HG03196 (cell line): ENCODE measurements at regions not wholly inside any gene's neighbourhood (a gene's known extent, or its start where the extent isn't known, plus 50 kb on each side); places are given as distances from the start of the nearest gene placed in this dataset.

Experiments
- ATAC-seq: cut with Tn5 transposase; IDR thresholded peaks from one replicate; pipeline ENCODE4 v1.9.1; 2021; ENCODE audit not compliant: unreplicated experiment

GRCh38 chr3:187927565-187927964, 182.3 kb upstream of the BCL6 start:
- ATAC-seq = no peak

- ATAC-seq = no peak
These were observed 184.0 kb upstream of the BCL6 start for GRCh38 chr3:187929112-187929816.

DNA sequence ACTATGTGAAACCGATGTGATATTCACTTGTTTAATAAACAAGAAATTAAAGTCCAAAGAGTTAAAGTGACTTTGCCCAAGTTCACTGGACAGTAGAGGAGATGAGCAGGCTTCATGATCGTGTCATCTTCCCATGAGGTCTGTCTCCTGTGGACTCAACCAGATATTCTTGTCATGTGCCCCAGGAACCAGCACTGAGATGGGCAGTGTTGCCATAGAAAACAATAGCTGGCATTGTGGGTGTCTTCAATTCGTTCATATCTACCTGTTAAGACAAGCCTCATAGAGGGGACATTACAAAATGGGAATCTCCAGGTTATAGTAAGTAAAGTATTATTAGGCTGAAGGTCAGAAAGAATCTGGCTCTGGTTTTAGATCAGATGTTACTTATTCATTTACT, 184.8 kb upstream of the BCL6 start:
- no peak for ATAC-seq

DNA sequence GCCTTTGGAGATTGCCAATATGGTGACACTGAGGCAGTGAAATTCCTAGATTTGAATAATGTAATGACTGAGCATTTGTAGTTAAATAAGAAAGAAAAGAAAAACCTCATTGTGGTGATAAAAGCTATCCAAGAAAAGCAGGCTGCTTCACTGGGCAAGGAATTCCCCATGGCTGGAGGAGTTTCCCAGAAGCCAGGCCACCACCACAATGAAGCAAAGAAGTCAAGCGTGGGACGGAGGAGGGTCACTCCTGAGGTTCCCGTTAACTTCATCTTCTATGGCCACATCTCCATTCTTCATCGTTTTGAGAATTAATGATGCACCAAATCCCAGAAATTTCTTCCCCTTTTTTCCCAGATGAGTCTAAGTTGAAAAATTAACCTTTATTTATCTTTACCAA, 185.8 kb upstream of the BCL6 start:
- ATAC-seq = no peak

- ATAC-seq = no peak
These were observed 186.6 kb upstream of the BCL6 start for GRCh38 chr3:187931770-187932278.

- ATAC-seq = no peak
These were observed 187.3 kb upstream of the BCL6 start for GRCh38 chr3:187932530-187932929.

GRCh38 chr3:187935623-187936156, 190.4 kb upstream of the BCL6 start:
- ATAC-seq = peak; percentile 98

- ATAC-seq = no peak
These were observed 191.4 kb upstream of the BCL6 start for GRCh38 chr3:187936676-187937075.

DNA sequence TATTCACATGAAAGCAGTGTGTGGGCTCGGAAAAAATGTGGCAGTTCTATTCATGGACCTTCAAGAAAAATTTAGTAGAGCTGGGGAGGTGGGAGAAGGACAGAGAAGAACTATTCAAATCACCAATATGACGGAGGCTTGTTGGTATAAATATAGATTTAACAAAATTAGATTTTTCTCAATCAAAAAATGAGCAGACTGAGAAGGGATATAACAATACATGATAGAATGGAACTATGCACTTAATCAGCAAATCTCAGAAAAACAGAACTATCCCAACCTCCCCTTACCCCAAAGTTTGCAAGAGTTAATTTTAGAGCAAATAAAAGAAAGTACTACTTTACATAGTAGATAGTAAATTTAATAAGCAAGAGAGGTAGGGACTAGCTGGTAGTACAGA, 194.6 kb upstream of the BCL6 start:
- ATAC-seq = no peak

GRCh38 chr3:187941135-187941847, 196.0 kb upstream of the BCL6 start:
- no peak for ATAC-seq

DNA sequence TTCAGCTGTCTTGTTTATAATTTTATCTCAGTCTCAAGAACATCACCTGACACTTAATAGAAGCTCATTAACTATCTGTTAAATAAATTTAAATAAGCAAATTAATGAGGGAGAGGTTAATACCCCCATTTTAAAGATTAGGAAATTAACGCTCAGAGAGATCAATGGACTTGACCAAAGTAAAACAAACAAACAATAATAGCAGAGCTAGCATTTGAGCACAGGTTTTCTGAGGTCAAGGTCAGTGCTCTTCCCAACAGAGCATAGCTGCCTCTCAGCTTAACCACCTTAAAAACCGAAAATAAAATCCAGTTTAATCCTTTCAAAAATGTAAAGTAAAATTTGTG, 196.6 kb upstream of the BCL6 start:
- ATAC-seq = no peak

DNA sequence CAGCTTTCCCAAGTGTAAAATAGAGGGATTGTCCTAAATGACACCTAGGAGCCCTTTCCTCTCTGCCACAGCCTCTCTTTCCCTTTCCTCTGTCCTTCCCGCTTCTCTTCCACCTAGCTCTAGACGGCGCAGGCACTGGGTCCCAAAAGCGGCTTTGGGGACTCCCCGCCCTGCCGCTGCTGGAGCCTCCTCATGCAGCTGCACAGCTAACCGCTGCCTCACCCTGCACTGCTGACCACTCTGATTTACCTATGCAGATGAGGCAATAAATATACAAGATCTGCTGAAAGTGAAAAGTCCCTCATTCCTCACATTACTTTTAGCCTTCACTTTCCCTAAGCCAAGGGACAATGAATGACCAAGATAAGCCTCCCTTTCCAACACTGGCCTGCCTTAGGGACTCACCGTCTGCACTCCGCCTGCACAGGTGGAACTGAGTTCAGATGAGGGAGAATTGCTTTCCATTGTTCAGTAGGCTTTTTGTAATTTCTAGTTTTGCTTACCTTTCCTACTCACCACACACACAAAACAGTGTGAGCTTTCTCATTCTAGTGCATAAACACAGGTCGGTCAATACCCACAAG, 197.5 kb upstream of the BCL6 start:
- ATAC-seq = no peak

- no peak for ATAC-seq
These were observed 198.6 kb upstream of the BCL6 start for GRCh38 chr3:187943677-187944389.

GRCh38 chr3:187944390-187945179, 199.3 kb upstream of the BCL6 start:
- no peak for ATAC-seq

- no peak for ATAC-seq
These were observed 200.1 kb upstream of the BCL6 start for GRCh38 chr3:187945374-187945773.

DNA sequence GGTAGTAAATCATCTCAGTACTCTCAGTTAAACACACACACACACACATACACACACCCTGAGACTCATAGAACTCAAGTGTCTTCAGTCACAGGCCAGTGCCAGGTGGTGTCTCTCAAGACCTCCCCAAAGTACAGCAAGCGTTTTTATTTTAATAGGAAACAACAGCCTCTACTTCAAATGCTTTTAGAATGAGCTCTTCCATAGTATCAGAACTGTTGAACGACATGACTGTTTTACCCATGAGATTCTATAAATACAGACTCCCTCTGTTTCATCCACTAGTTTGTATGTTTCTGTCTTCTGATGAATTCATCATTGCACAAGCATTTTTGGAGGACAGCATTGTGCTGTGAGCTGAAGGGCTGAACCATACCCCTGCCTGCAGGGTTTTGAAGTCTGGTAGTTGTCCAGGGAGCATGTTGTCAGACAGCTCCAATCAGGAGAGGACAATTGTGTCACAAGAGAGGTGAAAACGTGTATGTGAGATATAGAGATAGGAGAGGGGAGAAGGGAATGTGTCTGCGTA, 201.0 kb upstream of the BCL6 start:
- no peak for ATAC-seq

- ATAC-seq = no peak
These were observed 201.7 kb upstream of the BCL6 start for GRCh38 chr3:187946981-187947380.

- no peak for ATAC-seq
These were observed 202.8 kb upstream of the BCL6 start for GRCh38 chr3:187947927-187948682.

DNA sequence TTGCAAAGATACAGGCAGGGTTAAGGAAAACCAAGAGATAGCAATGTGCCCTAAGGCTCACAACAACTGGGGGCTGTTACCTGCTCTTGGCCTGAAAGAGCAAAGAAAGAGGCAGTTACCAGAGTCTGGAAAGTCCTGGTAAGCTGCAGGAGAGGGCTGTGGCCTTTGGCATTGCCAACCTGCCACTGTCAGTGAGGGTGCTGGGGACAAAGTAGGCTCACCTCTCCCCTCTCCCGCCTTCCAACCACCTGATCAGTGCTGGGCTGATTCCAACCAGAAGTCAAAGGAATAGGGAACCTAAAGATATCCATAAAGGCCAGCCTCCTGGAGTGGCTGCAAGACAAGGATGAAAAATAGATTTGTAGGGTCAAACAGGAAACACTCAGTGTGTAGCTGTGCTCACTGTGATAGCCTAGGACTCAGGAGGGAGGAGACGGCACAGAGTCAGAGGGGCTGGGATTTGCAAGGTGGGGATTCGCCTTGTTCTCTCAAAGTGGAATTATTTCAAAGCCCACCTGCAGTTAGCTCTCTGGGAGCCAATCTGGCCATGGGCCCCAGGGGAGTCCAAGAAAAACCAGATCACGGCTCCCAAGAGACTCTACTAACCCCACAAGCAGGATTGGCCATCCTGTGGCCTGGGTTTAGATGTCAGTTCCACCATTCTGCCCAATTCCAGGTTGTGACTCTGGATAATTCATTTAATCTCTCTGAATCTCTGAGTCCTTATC, 204.0 kb upstream of the BCL6 start:
- ATAC-seq = no peak
